ENCODE measurements at regions not wholly inside any gene's neighbourhood (a gene's known extent, or its start where the extent isn't known, plus 50 kb on each side); places are given as distances from the start of the nearest gene placed in this dataset.

DNA sequence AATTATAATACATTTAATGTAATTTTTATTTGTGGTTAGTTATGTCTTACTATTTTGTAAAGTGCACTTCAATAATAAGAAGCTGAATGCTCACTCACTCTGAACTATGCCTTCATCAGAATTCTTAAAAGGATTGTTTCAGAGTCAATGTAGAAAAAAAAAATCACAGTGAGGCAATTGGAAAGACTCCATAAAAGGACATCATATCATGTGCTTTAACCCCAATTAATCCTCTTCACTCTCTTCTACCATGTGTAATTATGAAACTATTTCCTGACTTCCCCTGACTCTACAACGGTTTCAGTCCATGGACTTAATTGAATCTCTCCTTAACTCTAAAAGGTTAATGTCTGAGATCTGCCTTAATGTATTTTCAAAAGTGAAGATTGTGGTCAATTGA, 250.4 kb upstream of the ALG10 start:
- TF ChIP-seq, protein P1, sequence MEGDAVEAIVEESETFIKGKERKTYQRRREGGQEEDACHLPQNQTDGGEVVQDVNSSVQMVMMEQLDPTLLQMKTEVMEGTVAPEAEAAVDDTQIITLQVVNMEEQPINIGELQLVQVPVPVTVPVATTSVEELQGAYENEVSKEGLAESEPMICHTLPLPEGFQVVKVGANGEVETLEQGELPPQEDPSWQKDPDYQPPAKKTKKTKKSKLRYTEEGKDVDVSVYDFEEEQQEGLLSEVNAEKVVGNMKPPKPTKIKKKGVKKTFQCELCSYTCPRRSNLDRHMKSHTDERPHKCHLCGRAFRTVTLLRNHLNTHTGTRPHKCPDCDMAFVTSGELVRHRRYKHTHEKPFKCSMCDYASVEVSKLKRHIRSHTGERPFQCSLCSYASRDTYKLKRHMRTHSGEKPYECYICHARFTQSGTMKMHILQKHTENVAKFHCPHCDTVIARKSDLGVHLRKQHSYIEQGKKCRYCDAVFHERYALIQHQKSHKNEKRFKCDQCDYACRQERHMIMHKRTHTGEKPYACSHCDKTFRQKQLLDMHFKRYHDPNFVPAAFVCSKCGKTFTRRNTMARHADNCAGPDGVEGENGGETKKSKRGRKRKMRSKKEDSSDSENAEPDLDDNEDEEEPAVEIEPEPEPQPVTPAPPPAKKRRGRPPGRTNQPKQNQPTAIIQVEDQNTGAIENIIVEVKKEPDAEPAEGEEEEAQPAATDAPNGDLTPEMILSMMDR (IDR thresholded peaks at IDR 0.05): no peak
- no peak for TF ChIP-seq POLR2A (IDR thresholded peaks at IDR 0.05; ENCODE audit: low read depth)

Measured in esophagus muscularis mucosa (tissue), 3 donors.